AG10803 (cell line): ENCODE measurements at regions not wholly inside any gene's neighbourhood (a gene's known extent, or its start where the extent isn't known, plus 50 kb on each side); places are given as distances from the start of the nearest gene placed in this dataset.

Experiments
- DNase-seq: peaks from one replicate; pipeline ENCODE4 v3.0.0; 2010; ENCODE audit warnings: low read depth
- H3K4me3 ChIP-seq: 2 replicates; pipeline ENCODE4 v1.5.1; 2011; ENCODE audit warnings: mild to moderate bottlenecking, low read length, control low read depth
- TF ChIP-seq, protein P1 (sequence below): conservative IDR thresholded peaks from 2 replicates; pipeline ENCODE4 v1.5.1; 2011; ENCODE audit warnings: mild to moderate bottlenecking, low read length, control low read depth, inconsistent platforms

DNA sequence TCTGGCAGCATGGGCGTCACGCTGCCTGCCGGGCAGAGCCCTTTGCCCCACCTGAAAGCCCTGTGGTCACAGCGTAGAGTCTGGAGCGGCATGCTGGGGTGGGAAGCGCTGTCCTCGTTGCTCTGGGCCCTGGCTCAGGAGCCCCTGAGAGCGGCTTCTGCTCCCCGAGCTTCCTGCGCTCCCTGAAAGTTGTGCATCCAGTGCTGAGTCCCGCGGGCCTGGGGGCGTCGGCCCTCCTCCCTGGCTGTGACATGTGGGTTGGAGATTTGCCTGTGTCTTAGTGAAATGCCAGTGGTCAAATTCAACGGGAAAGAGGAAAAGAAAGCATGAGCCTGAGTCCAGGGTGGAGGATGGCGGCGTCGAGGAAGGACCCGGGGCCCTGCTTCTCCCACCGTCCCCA lies 1208.0 kb downstream of the BRD1 start:
- TF ChIP-seq, protein P1, sequence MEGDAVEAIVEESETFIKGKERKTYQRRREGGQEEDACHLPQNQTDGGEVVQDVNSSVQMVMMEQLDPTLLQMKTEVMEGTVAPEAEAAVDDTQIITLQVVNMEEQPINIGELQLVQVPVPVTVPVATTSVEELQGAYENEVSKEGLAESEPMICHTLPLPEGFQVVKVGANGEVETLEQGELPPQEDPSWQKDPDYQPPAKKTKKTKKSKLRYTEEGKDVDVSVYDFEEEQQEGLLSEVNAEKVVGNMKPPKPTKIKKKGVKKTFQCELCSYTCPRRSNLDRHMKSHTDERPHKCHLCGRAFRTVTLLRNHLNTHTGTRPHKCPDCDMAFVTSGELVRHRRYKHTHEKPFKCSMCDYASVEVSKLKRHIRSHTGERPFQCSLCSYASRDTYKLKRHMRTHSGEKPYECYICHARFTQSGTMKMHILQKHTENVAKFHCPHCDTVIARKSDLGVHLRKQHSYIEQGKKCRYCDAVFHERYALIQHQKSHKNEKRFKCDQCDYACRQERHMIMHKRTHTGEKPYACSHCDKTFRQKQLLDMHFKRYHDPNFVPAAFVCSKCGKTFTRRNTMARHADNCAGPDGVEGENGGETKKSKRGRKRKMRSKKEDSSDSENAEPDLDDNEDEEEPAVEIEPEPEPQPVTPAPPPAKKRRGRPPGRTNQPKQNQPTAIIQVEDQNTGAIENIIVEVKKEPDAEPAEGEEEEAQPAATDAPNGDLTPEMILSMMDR: no peak
- no peak overlapping the region for H3K4me3 ChIP-seq
- no peak for DNase-seq

DNA sequence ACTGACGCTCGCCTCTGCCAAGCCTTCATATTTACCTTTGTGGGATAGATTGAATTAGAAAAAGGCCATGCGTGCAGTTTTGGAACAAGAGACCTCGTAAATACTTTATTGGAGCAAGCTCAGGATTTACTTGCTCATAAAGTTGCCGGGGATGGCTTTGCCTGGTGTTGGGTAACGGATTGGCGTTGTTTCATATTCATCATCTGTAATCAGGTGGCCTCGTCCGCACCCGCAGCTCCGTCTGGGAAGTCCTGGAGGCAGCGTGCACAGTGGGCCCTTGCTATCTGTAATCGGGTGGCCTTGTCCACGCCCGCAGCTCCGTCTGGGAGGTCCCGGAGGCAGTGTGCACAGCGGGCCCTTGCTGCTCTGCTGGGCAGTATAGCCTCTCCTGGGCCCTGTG lies 1209.3 kb downstream of the BRD1 start:
- TF ChIP-seq, protein P1: no peak
- DNase-seq: no peak
- H3K4me3 ChIP-seq: no peak overlapping the region

DNA sequence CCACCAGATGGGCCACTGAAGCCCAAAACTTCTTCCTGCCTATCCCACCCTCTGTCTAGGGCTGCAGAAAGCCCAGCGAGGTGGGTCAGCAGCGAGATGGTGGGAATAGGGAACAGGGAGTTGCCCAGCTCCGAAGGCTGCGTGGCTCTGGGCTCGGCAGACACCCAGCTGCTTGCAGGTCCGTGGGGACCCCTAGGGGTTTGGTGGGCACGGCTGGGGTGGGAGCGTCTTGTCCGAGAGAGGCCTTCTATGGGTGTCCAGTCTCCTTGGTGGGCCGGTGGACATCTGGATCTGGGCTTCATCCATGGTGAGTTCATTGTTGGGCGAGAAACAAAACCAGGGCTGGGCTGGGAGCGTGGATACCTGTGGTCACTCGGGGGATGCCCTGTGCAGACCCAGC lies 1211.0 kb downstream of the BRD1 start:
- DNase-seq: no peak
- TF ChIP-seq, protein P1: no peak
- H3K4me3 ChIP-seq: no peak overlapping the region

DNA sequence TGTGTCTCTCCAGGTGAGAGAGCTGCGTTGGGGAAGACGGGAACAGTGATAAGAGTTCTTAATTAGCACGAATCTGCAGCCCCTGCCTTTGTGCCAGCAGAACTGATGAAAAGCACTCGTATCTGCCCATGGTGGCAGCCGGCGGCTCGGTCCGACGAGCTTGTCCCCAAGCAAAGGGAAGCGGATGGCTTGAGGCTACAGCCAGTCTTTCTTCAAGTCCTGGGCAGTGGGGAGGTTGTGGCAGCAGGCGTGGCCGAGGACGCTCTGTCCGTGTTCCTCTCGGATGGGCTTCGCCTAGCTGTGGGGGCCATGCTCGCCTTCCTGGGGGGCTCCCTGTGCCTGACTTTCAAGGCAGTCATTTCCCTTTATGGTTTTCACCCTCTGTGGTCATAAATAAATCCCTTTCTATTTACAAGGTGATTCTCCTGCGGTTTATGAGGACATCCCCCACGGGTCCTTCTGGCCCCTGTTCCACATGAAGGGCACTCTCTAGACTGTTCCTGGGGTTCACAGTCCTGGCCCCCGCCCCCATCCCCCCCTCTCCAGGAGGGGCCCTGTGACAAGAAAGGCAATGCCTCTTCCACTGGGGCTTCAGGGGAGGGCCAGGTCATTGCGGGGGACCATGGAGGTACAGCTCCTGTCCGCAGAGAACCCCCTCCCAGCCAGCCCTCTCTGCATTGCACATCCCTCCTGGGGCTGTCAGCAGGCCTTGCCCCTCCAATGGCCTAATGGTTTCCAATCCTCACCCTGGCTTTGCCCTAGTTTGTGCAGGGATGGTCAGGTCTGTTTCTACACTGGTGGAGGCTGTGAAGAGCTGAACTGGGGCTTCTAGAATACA lies 1212.3 kb downstream of the BRD1 start:
- TF ChIP-seq, protein P1: no peak
- no peak overlapping the region for H3K4me3 ChIP-seq
- DNase-seq: no peak

DNA sequence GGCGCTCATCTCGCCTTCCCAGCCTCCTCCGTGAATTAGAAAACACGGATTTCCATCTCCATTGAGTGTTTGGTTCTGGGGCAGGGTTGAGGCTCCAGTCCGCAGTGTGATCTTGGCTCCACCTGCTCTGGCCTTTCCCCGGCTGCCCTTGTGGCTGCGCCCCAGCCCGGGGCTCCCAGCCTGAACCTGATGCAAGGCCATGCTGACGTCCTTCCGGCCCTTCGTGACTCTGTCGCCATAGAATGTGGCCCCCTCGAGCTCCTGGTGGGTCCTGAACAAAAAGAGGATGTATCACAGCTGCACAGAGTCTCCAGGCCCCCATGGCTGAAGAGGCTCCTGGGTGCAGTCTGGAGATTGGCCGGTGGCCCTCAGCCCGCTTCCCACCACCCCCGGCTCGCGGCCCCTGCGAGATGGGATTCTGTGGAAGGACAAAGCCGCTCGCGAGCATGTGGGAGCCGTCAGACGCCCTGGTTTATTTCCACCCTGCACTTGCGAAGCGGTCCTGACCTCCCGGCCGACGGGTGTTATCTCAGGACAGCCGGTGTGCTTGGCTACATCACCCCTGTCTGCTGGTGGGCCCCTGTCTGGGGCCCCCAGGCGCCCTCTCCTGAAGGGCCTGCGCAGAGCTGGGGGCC lies 1214.0 kb downstream of the BRD1 start:
- H3K4me3 ChIP-seq: no peak overlapping the region
- TF ChIP-seq, protein P1: no peak
- no peak for DNase-seq

DNA sequence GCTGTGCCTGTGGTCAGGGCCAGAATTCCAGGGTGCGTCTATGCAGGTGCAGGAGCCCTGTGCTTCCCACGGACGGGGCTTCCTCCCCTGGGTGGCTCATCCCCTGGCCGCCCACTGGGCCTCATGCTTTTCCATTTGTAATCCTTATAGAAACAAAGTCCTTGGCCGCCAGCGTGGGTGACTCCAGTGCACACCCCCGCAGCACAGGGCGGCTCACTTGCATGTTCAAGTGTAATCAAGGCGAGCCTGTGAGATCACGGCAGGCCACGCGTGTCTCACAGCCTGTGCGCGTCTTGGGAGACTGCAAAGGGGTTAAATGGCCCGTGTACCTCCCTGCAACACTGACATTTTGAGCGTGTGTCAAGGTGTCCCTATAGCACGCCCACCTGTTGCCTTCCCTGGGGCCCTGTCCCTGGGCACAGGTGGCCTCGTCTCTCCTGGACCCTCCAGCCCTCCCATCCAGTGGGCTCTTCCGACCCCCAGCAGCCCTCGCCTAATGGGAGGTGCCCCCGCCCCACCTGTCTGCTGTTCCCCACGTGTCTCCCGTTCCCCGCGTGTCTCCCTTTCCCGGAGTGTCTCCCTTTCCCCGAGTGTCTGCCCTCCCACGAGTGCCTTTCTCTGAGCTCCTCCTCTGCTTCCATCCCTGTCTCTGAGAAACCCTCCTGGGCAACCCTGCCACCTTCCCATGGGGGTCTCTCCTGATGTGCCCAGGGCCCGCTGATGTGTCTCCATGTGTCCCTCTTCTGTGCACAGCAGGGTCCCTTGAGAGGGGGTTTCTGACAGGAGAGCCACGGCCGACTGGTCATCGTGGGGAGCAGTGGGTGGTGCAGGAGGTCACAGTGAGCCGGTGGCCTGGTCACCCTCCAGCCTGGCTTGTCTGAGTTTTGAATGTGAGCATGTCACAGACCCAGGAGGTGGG lies 1215.3 kb downstream of the BRD1 start:
- H3K4me3 ChIP-seq: no peak overlapping the region
- TF ChIP-seq, protein P1: no peak
- DNase-seq: no peak
